Panc1 (cell line): ENCODE measurements at regions not wholly inside any gene's neighbourhood (a gene's known extent, or its start where the extent isn't known, plus 50 kb on each side); places are given as distances from the start of the nearest gene placed in this dataset.

Source experiments
- POLR2AphosphoS5 ChIP-seq: IDR thresholded peaks from 2 replicates; pipeline ENCODE4 v1.6.1; 2012; ENCODE audit warnings: mild to moderate bottlenecking, low read depth, low read length, moderate library complexity
- REST ChIP-seq, 2 experiments: IDR thresholded peaks; 2 replicates each; pipeline ENCODE4 v1.6.1; 2011 to 2012; ENCODE audit warnings: low read depth in 2 of 2, control low read depth in 1 of 2, low read length in 1 of 2, mild to moderate bottlenecking in 1 of 2, moderate library complexity in 1 of 2; ENCODE audit not compliant: insufficient read depth in 1 of 2
- SIN3A ChIP-seq: IDR thresholded peaks from 2 replicates; pipeline ENCODE4 v1.6.1; 2012; ENCODE audit warnings: low read depth, mild to moderate bottlenecking, low read length, moderate library complexity, borderline replicate concordance; ENCODE audit not compliant: insufficient read depth
- TCF7L2 ChIP-seq: IDR thresholded peaks from 2 replicates; pipeline ENCODE4 v1.6.1; 2011; ENCODE audit warnings: mild to moderate bottlenecking, low read depth, low read length, inconsistent platforms
- TF ChIP-seq, protein P1 (sequence below): fragments of 450-650 bp; IDR thresholded peaks from 2 replicates; pipeline ENCODE4 v1.5.1; 2017; ENCODE audit warnings: mild to moderate bottlenecking

- TF ChIP-seq POLR2AphosphoS5 (no peak), REST (IDR thresholded peaks at IDR 0.05; ENCODE audit: insufficient read depth in 1 of 2, low read depth in 2 of 2, low read length in 1 of 2) (no peak), TCF7L2 (no peak), SIN3A (no peak)
- TF ChIP-seq, protein P1, sequence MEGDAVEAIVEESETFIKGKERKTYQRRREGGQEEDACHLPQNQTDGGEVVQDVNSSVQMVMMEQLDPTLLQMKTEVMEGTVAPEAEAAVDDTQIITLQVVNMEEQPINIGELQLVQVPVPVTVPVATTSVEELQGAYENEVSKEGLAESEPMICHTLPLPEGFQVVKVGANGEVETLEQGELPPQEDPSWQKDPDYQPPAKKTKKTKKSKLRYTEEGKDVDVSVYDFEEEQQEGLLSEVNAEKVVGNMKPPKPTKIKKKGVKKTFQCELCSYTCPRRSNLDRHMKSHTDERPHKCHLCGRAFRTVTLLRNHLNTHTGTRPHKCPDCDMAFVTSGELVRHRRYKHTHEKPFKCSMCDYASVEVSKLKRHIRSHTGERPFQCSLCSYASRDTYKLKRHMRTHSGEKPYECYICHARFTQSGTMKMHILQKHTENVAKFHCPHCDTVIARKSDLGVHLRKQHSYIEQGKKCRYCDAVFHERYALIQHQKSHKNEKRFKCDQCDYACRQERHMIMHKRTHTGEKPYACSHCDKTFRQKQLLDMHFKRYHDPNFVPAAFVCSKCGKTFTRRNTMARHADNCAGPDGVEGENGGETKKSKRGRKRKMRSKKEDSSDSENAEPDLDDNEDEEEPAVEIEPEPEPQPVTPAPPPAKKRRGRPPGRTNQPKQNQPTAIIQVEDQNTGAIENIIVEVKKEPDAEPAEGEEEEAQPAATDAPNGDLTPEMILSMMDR, result no peak
These were observed 232.3 kb upstream of the WWC1 start for GRCh38 chr5:168059131-168059530.
